ENCODE measurements at regions not wholly inside any gene's neighbourhood (a gene's known extent, or its start where the extent isn't known, plus 50 kb on each side); places are given as distances from the start of the nearest gene placed in this dataset.
"Not testable (repeated sequence)": the region's sequence is repeated elsewhere in the genome, so short reads cannot be mapped to it uniquely, and the experiment has no call there.

DNA sequence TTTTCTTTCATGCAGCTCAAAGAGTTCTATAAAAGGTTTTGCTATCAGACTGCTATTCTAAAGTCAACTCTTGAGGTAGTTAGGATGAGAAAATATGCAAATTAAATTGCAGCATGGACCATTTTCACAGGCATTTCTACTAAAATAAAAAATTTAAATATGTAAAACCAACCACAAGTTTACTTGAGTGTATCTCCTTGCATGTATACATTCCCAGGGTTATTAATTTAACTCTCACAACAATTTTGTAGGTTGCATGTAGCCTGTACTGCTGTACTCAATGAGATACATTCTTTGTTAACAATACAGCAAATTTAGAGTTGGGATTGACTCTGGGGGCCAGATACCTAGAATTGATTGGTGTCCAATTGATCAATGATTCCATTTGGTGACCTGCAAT, 265.8 kb downstream of the MED10 start:
- Mint-ChIP-seq H3K36me3 (no peaks in the 10 kb centered on the region), H3K27ac (no peak overlapping the region), H3K4me3 (no peak overlapping the region), H3K4me1 (ENCODE audit: low read depth) (no peaks in the 10 kb centered on the region), H3K9me3 (ENCODE audit: low read depth) (no peaks in the 10 kb centered on the region), H3K27me3 (no peaks in the 10 kb centered on the region)

- H3K36me3 Mint-ChIP-seq, result no peaks in the 10 kb centered on the region
- H3K4me3 Mint-ChIP-seq, result no peak overlapping the region
- no peaks in the 10 kb centered on the region for H3K9me3 Mint-ChIP-seq (ENCODE audit: low read depth)
- no peaks in the 10 kb centered on the region for H3K4me1 Mint-ChIP-seq (ENCODE audit: low read depth)
- no peaks in the 10 kb centered on the region for H3K27me3 Mint-ChIP-seq
- no peak overlapping the region for H3K27ac Mint-ChIP-seq
These were observed 266.2 kb downstream of the MED10 start for GRCh38 chr5:6112125-6112524.

- Mint-ChIP-seq H3K4me3 (no peak overlapping the region), H3K9me3 (ENCODE audit: low read depth) (no peaks in the 10 kb centered on the region), H3K4me1 (ENCODE audit: low read depth) (no peaks in the 10 kb centered on the region), H3K27ac (no peak overlapping the region), H3K27me3 (no peaks in the 10 kb centered on the region), H3K36me3 (no peaks in the 10 kb centered on the region)
These were observed 267.2 kb downstream of the MED10 start for GRCh38 chr5:6111131-6111530.

GRCh38 chr5:6110441-6111005, 267.8 kb downstream of the MED10 start:
- Mint-ChIP-seq H3K9me3 (ENCODE audit: low read depth) (no peaks in the 10 kb centered on the region), H3K36me3 (no peaks in the 10 kb centered on the region), H3K27ac (no peak overlapping the region), H3K4me3 (no peak overlapping the region), H3K4me1 (ENCODE audit: low read depth) (no peaks in the 10 kb centered on the region), H3K27me3 (no peaks in the 10 kb centered on the region)

GRCh38 chr5:6108981-6109825, 269.1 kb downstream of the MED10 start:
- Mint-ChIP-seq H3K4me1 (ENCODE audit: low read depth) (no peaks in the 10 kb centered on the region), H3K27me3 (no peaks in the 10 kb centered on the region), H3K4me3 (no peak overlapping the region), H3K27ac (no peak overlapping the region), H3K9me3 (ENCODE audit: low read depth) (no peaks in the 10 kb centered on the region), H3K36me3 (no peaks in the 10 kb centered on the region)

DNA sequence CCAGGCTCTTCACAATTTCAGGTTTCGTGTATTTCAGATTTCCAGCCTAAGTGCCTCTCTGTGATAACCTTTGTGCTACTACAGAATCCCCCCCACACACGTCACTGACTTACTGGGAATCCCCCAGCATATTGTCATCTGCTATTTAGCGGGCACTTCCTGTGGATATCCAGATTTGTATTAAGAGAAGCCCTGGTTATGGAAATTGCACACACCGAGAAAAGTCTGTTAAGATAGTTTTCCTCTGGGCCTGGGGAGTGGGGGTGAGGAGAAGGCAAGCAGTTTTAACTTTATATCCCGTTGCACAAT, 269.9 kb downstream of the MED10 start:
- Mint-ChIP-seq H3K4me1 (ENCODE audit: low read depth) (no peaks in the 10 kb centered on the region), H3K4me3 (no peak overlapping the region), H3K27me3 (no peaks in the 10 kb centered on the region), H3K36me3 (no peaks in the 10 kb centered on the region), H3K9me3 (ENCODE audit: low read depth) (no peaks in the 10 kb centered on the region), H3K27ac (no peak overlapping the region)

DNA sequence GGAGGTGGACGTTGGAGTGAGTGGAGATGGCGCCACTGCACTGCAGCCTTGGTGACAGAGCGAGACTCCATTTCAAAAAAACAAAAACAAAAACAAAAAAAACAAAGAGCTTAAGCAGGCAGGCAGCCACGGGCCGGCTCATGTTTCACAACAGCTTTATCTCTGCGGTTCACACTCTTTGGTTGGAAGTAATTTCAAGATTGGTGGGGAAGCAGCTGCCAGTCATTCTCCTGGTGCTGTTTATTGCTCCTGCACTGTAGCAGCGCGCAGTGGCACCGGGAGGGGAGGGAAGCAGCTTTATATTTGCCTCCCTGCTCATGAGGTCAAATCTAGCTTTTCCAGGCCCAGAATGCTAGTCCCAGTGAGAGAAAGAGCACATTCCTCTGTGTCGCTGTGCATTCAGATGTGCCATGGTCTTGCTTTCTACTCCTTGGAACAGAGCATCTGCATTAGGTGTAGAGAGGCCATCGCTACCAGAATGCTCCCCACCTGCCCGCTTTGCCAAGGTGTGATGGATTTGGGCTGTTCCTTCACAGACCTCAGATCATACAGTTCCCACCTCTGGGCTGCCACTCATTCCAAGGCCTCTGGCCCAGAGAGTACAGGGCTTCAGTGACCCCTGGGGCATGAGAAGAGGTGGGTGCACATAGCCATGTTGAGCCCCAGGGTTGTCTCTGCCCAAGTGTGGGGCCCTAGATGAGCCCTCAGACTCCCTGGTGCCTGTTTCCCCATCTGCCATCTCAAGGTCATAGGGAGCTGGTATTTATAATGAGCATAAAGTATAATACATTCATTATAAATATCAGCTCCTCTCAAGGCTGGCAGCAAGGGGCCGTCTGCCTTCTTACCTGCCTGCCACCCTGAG, 270.4 kb downstream of the MED10 start:
- no peaks in the 10 kb centered on the region for H3K4me1 Mint-ChIP-seq (ENCODE audit: low read depth)
- H3K4me3 Mint-ChIP-seq, result no peak overlapping the region
- H3K27me3 Mint-ChIP-seq, result no peaks in the 10 kb centered on the region
- H3K36me3 Mint-ChIP-seq, result no peaks in the 10 kb centered on the region
- H3K9me3 Mint-ChIP-seq (ENCODE audit: low read depth), result no peaks in the 10 kb centered on the region
- no peak overlapping the region for H3K27ac Mint-ChIP-seq

- Mint-ChIP-seq H3K9me3 (ENCODE audit: low read depth) (no peaks in the 10 kb centered on the region), H3K27me3 (no peaks in the 10 kb centered on the region), H3K27ac (no peak overlapping the region), H3K4me1 (ENCODE audit: low read depth) (no peaks in the 10 kb centered on the region), H3K4me3 (no peak overlapping the region), H3K36me3 (no peaks in the 10 kb centered on the region)
These were observed 271.6 kb downstream of the MED10 start for GRCh38 chr5:6106756-6107155.

DNA sequence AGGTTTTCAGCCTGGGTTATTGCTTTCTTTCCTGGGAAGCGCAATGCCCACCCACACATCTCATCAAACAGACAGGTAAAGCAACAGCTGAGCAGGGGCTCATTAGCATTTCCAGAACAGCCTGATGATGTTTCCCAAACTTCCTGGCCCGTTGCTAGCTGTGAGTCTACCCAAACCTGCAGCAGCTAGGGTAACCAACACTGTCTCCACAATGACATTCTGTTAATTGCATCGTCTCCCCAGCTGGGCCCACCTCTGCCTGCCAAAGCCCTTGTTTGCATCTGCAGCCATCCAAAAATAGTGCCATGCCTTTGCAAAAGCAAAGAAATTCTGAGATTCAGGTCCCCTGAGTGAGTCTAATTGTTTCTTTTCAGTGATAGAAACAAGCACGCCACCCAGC, 273.0 kb downstream of the MED10 start:
- H3K4me1 Mint-ChIP-seq (ENCODE audit: low read depth), result no peaks in the 10 kb centered on the region
- H3K27ac Mint-ChIP-seq, result no peak overlapping the region
- no peaks in the 10 kb centered on the region for H3K9me3 Mint-ChIP-seq (ENCODE audit: low read depth)
- no peak overlapping the region for H3K4me3 Mint-ChIP-seq
- H3K27me3 Mint-ChIP-seq, result no peaks in the 10 kb centered on the region
- no peaks in the 10 kb centered on the region for H3K36me3 Mint-ChIP-seq

GRCh38 chr5:6096101-6096500, 282.2 kb downstream of the MED10 start:
- no peak overlapping the region for H3K4me3 Mint-ChIP-seq
- H3K27me3 Mint-ChIP-seq, result no peaks in the 10 kb centered on the region
- H3K4me1 Mint-ChIP-seq (ENCODE audit: low read depth), result no peaks in the 10 kb centered on the region
- H3K27ac Mint-ChIP-seq, result no peak overlapping the region
- H3K36me3 Mint-ChIP-seq, result no peaks in the 10 kb centered on the region
- H3K9me3 Mint-ChIP-seq (ENCODE audit: low read depth), result no peaks in the 10 kb centered on the region

- H3K36me3 Mint-ChIP-seq; H3K9me3 Mint-ChIP-seq (ENCODE audit: low read depth); H3K4me3 Mint-ChIP-seq; H3K27me3 Mint-ChIP-seq; H3K4me1 Mint-ChIP-seq (ENCODE audit: low read depth); H3K27ac Mint-ChIP-seq: not testable (repeated sequence)
These were observed 284.2 kb downstream of the MED10 start for GRCh38 chr5:6094180-6094579.

- Mint-ChIP-seq H3K4me1 (ENCODE audit: low read depth) (no peaks in the 10 kb centered on the region), H3K27me3 (peaks cover 3% of the 10 kb centered on the region), H3K9me3 (ENCODE audit: low read depth) (no peaks in the 10 kb centered on the region), H3K4me3 (no peak overlapping the region), H3K27ac (no peak overlapping the region), H3K36me3 (no peaks in the 10 kb centered on the region)
These were observed 287.5 kb downstream of the MED10 start for GRCh38 chr5:6090838-6091237.

GRCh38 chr5:6090079-6090654, 288.2 kb downstream of the MED10 start:
- no peak overlapping the region for H3K27ac Mint-ChIP-seq
- H3K9me3 Mint-ChIP-seq (ENCODE audit: low read depth), result no peaks in the 10 kb centered on the region
- H3K27me3 Mint-ChIP-seq, result peaks cover 3% of the 10 kb centered on the region
- no peaks in the 10 kb centered on the region for H3K36me3 Mint-ChIP-seq
- no peak overlapping the region for H3K4me3 Mint-ChIP-seq
- H3K4me1 Mint-ChIP-seq (ENCODE audit: low read depth), result no peaks in the 10 kb centered on the region

GRCh38 chr5:6088706-6089105, 289.6 kb downstream of the MED10 start:
- Mint-ChIP-seq H3K9me3 (ENCODE audit: low read depth) (no peaks in the 10 kb centered on the region), H3K4me3 (no peak overlapping the region), H3K27me3 (peaks cover 3% of the 10 kb centered on the region), H3K27ac (no peak overlapping the region), H3K4me1 (ENCODE audit: low read depth) (no peaks in the 10 kb centered on the region), H3K36me3 (no peaks in the 10 kb centered on the region)

DNA sequence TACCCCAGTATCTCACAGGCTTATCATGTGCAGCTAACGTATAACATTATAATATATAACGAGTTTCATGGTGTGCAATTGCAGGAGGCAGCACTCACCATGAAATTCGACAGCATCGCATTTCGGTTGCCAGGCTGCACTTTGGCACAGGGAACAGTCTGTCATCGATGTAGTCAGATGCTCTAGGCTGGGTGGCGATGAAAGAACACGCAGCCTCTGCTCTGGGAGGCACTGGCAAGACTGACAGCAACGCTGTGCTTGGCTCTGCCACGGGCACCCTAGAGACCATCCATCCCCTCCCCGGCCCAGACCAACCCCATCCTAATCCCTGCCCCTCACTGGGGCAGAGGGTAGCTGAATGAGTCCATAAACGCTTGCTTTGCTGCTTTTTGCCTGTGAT, 290.8 kb downstream of the MED10 start:
- Mint-ChIP-seq H3K27ac (no peak overlapping the region), H3K27me3 (peaks cover 3% of the 10 kb centered on the region), H3K4me3 (no peak overlapping the region), H3K36me3 (no peaks in the 10 kb centered on the region), H3K4me1 (ENCODE audit: low read depth) (no peaks in the 10 kb centered on the region), H3K9me3 (ENCODE audit: low read depth) (no peaks in the 10 kb centered on the region)
